ENCODE measurements at regions not wholly inside any gene's neighbourhood (a gene's known extent, or its start where the extent isn't known, plus 50 kb on each side); places are given as distances from the start of the nearest gene placed in this dataset.

DNA sequence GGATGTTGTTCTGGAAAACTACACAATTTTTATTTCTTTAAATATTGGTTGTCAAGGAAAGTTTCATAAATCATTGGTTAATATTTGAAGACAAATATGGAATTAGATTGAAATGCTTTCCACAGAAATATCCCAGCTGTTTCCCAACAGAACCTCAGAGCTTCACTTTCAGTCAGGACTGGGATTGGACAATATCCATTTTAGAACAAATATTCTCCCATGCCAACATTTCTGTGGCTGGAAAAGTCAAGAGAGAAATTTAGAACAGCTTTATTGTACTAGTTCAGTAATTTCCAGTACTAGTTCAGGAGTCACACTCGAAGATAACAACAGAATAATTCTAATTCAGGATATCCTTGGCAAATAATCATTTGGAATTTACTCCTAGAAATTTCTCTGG lies 116.1 kb upstream of the TUT7 start:
- no peak overlapping the region for H3K4me3 ChIP-seq (replicated peaks; ENCODE audit: low read depth, low read length)
- DNase-seq (ENCODE audit: low read depth) = peak; percentile 42
- TF ChIP-seq, protein P1, sequence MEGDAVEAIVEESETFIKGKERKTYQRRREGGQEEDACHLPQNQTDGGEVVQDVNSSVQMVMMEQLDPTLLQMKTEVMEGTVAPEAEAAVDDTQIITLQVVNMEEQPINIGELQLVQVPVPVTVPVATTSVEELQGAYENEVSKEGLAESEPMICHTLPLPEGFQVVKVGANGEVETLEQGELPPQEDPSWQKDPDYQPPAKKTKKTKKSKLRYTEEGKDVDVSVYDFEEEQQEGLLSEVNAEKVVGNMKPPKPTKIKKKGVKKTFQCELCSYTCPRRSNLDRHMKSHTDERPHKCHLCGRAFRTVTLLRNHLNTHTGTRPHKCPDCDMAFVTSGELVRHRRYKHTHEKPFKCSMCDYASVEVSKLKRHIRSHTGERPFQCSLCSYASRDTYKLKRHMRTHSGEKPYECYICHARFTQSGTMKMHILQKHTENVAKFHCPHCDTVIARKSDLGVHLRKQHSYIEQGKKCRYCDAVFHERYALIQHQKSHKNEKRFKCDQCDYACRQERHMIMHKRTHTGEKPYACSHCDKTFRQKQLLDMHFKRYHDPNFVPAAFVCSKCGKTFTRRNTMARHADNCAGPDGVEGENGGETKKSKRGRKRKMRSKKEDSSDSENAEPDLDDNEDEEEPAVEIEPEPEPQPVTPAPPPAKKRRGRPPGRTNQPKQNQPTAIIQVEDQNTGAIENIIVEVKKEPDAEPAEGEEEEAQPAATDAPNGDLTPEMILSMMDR (IDR thresholded peaks at IDR 0.05; ENCODE audit: low read length, missing control alignments) = no peak

DNA sequence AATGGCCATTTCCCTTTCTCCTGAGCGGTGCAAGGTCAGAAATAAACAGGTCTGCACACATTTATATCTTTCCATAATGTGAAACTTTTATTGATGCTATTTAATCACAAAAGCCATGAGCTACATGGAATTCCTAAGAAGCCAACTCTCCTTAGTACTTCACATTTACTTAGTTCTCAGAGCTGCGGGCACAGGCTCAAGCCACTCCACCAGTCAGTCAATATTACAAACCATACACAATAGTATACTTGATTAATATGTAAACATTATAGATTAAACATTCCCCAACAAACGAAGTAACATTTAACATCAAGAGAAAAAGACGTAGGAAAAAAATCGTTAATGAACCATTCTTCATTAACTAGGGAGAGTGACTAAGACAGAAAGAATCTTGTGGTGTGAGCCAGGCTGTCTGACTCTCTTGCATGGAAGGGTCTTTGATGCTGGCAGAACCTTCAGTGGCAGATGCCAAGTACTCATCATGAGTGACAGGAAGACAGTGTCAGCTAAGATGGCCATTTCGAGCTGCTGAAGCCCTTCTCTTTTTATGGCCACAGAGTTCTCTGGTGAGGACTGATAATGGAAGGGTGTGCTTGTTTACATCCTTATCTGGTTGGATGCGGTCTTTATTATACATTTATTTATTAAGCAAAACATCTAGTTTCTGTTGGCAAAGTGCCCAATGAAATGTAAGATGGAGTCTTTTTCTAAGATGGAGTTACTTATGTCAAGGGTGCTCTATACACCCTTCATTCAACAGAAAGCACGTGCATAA lies 115.5 kb upstream of the TUT7 start:
- TF ChIP-seq, protein P1 (IDR thresholded peaks at IDR 0.05; ENCODE audit: low read length, missing control alignments) = no peak
- no peak for DNase-seq (ENCODE audit: low read depth)
- no peak overlapping the region for H3K4me3 ChIP-seq (replicated peaks; ENCODE audit: low read depth, low read length)

DNA sequence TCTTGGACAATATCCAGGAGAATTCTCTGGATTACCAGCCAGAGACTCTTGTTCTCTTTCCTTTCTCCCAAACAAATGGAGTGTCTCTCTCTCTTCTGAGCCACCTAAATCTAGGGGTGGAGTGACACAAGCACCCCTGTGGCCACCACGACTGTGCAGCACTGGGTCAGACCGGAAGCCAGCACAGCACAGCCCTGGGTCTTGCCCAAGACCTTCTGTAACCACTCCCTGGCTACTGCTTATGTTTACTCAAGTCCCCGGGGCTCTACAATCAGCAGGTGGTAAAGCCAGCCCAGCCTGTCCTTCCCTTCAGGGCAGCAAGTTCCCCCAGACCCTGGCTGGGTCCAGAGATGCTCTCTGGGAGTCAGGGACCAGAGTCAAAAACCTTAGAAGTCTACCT lies 110.0 kb upstream of the TUT7 start:
- no peak for DNase-seq (ENCODE audit: low read depth)
- no peak overlapping the region for H3K4me3 ChIP-seq (replicated peaks; ENCODE audit: low read depth, low read length)
- TF ChIP-seq, protein P1 (IDR thresholded peaks at IDR 0.05; ENCODE audit: low read length, missing control alignments) = no peak

DNA sequence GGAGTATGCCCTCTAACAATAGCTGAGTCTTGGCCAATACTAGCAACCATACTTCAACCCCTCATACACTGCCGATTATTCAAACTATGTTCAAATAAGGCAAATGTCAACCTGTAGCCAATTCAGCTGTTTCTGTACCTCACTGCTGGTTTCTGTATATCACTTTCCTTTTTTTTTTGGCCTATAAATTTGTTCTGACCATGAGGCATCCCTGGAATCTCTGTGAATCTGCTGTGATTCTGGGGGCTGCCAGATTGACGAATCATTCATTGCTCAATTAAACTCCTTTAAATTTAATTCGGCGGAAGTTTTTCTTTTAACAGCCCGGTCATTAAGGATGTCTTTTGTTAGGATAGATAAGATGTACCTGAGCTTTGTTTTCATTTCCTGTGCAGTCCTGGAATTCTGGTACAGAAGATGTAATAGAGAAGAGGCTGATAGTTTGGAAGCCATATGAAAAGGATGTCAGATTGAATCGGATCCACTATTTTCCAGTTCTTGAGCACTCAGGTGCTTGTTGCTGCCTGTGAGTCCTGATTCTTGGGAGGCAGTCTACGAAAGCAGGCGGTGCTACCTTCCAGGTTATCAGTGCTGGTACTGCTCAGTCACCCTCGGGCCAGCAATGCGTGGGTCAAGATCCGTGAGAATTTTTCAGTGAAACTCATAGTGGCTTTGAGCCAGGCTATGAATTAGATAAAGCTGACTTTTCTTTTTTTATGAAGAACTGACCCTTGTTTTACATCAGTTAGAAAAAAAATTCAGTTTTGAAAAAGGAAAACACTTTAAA lies 106.2 kb upstream of the TUT7 start:
- no peak overlapping the region for H3K4me3 ChIP-seq (replicated peaks; ENCODE audit: low read depth, low read length)
- peak; percentile 20 for DNase-seq (ENCODE audit: low read depth)
- TF ChIP-seq, protein P1 (IDR thresholded peaks at IDR 0.05; ENCODE audit: low read length, missing control alignments) = no peak

DNA sequence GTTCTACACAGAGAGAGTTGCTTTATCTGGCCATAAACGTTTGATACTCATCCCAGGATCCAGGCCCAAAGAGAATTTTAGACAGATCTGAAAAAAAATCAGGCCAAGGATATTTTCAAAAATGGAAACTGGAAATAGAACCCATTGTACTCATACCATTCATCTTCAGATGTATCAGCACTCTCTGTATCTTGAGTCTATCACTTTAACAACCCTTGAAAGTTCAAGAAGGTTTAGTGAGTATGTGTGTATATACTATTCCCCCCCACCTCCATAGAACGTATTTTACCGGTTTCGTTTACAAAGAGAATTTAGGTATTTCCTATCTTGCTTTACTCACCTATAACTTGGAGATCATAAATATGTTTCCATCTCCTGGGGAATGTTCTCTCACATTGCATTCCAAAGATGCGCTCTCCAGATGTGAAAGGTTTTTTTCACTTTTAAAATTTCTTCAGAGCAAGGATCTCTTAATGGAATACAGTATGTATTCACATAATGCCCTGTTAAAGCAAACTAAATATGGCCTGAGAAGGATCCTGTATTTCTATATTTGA lies 105.5 kb upstream of the TUT7 start:
- DNase-seq (ENCODE audit: low read depth) = no peak
- no peak overlapping the region for H3K4me3 ChIP-seq (replicated peaks; ENCODE audit: low read depth, low read length)
- TF ChIP-seq, protein P1 (IDR thresholded peaks at IDR 0.05; ENCODE audit: low read length, missing control alignments) = no peak

DNA sequence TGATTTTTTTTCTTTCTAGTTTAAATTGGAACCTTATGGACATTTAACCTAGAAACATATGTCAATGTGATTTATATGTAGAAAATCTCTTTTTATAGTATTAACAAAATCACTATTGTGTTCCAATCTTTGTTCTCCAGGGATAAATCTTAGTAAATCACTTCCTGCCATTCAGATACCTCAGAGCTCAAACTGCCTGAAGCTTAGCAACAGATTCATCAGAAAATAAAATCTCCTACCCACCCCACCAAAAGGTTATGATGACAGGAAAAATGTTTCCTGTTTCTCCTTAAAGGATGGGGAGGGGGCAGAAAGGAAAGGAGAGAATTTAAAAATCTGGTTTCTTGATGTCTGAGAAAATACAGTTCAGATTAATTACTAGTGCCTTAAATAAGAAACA lies 105.0 kb upstream of the TUT7 start:
- no peak for DNase-seq (ENCODE audit: low read depth)
- TF ChIP-seq, protein P1 (IDR thresholded peaks at IDR 0.05; ENCODE audit: low read length, missing control alignments) = no peak
- H3K4me3 ChIP-seq (replicated peaks; ENCODE audit: low read depth, low read length) = no peak overlapping the region

Measured in fibroblast of pulmonary artery (primary cell).